ENCODE measurements at regions not wholly inside any gene's neighbourhood (a gene's known extent, or its start where the extent isn't known, plus 50 kb on each side); places are given as distances from the start of the nearest gene placed in this dataset.

GRCh38 chr2:10504994-10505820 lies 57.1 kb upstream of the ODC1 start:
- Histone ChIP-seq H3K27ac (ENCODE audit: low read length) (no peak overlapping the region), H3K36me3 (ENCODE audit: insufficient read depth, low read length) (no peaks in the 10 kb centered on the region), H3K79me2 (ENCODE audit: insufficient read depth, low read length) (no peaks in the 10 kb centered on the region), H3K4me2 (ENCODE audit: insufficient read depth, low read length) (no peak overlapping the region), H3K9ac (ENCODE audit: low read depth, low read length) (no peak overlapping the region), H3K9me3 (ENCODE audit: insufficient read depth, low read length, severe bottlenecking) (no peaks in the 10 kb centered on the region), H4K20me1 (ENCODE audit: insufficient read depth, low read length) (0 out of 2 replicates have a peak, but pooled peaks cover 4% of the 10 kb centered on the region), H2AFZ (ENCODE audit: low read depth, low read length) (no peak overlapping the region), H3K27me3 (ENCODE audit: insufficient read depth, low read length, poor library complexity) (peaks cover 8% of the 10 kb centered on the region), H3K4me1 (ENCODE audit: insufficient read depth, low read length) (no peaks in the 10 kb centered on the region), H3K4me3 (ENCODE audit: low read depth in 1 of 2, low read length in 2 of 2) (no peak overlapping the region)
- DNase-seq, result no peak
- TF ChIP-seq EZH2 (IDR thresholded peaks at IDR 0.05; ENCODE audit: borderline replicate concordance, low read depth, low read length, severe bottlenecking) (no peak), CTCF (IDR thresholded peaks at IDR 0.05; ENCODE audit: borderline replicate concordance, extremely low read depth, low read length, poor library complexity, severe bottlenecking) (no peak)
- ATAC-seq (ENCODE audit: insufficient read depth, low read depth), result no peak

GRCh38 chr2:10504370-10504993 lies 56.4 kb upstream of the ODC1 start:
- no peak for TF ChIP-seq CTCF (IDR thresholded peaks at IDR 0.05; ENCODE audit: borderline replicate concordance, extremely low read depth, low read length, poor library complexity, severe bottlenecking)
- TF ChIP-seq EZH2 (IDR thresholded peaks at IDR 0.05; ENCODE audit: borderline replicate concordance, low read depth, low read length, severe bottlenecking), result no peak
- Histone ChIP-seq H3K9me3 (ENCODE audit: insufficient read depth, low read length, severe bottlenecking) (no peaks in the 10 kb centered on the region), H3K4me1 (ENCODE audit: insufficient read depth, low read length) (no peaks in the 10 kb centered on the region), H2AFZ (ENCODE audit: low read depth, low read length) (no peak overlapping the region), H3K36me3 (ENCODE audit: insufficient read depth, low read length) (no peaks in the 10 kb centered on the region), H3K4me2 (ENCODE audit: insufficient read depth, low read length) (no peak overlapping the region), H3K9ac (ENCODE audit: low read depth, low read length) (no peak overlapping the region), H3K4me3 (ENCODE audit: low read depth in 1 of 2, low read length in 2 of 2) (no peak overlapping the region), H3K27me3 (ENCODE audit: insufficient read depth, low read length, poor library complexity) (peaks cover 8% of the 10 kb centered on the region), H3K27ac (ENCODE audit: low read length) (no peak overlapping the region), H3K79me2 (ENCODE audit: insufficient read depth, low read length) (no peaks in the 10 kb centered on the region), H4K20me1 (ENCODE audit: insufficient read depth, low read length) (0 out of 2 replicates have a peak, but pooled peaks cover 4% of the 10 kb centered on the region)
- no peak for DNase-seq
- no peak for ATAC-seq (ENCODE audit: insufficient read depth, low read depth)

GRCh38 chr2:10502803-10503107 lies 54.6 kb upstream of the ODC1 start:
- no peak for TF ChIP-seq EZH2 (IDR thresholded peaks at IDR 0.05; ENCODE audit: borderline replicate concordance, low read depth, low read length, severe bottlenecking)
- no peak overlapping the region for H3K27ac ChIP-seq (ENCODE audit: low read length)
- no peaks in the 10 kb centered on the region for H3K4me1 ChIP-seq (ENCODE audit: insufficient read depth, low read length)
- DNase-seq (no peak), ATAC-seq (ENCODE audit: insufficient read depth, low read depth) (no peak)
- H4K20me1 ChIP-seq (ENCODE audit: insufficient read depth, low read length), result 0 out of 2 replicates have a peak, but pooled peaks cover 4% of the 10 kb centered on the region
- no peaks in the 10 kb centered on the region for H3K27me3 ChIP-seq (ENCODE audit: insufficient read depth, low read length, poor library complexity)
- no peak overlapping the region for H3K4me3 ChIP-seq (ENCODE audit: low read depth in 1 of 2, low read length in 2 of 2)
- H3K36me3 ChIP-seq (ENCODE audit: insufficient read depth, low read length), result no peaks in the 10 kb centered on the region
- no peaks in the 10 kb centered on the region for H3K9me3 ChIP-seq (ENCODE audit: insufficient read depth, low read length, severe bottlenecking)
- no peak overlapping the region for H3K4me2 ChIP-seq (ENCODE audit: insufficient read depth, low read length)
- H3K9ac ChIP-seq (ENCODE audit: low read depth, low read length), result no peak overlapping the region
- H2AFZ ChIP-seq (ENCODE audit: low read depth, low read length), result no peak overlapping the region
- H3K79me2 ChIP-seq (ENCODE audit: insufficient read depth, low read length), result no peaks in the 10 kb centered on the region
